ENCODE measurements at regions not wholly inside any gene's neighbourhood (a gene's known extent, or its start where the extent isn't known, plus 50 kb on each side); places are given as distances from the start of the nearest gene placed in this dataset.

Small RNA genes lying in the stretch of these regions (small RNA-seq; reads per million reads assigned to genes)
- gene AL451054.2 (0 reads per million in 3 experiments), gene BTF3P9 (0 reads per million in 3 experiments)

All from neural cell (in vitro differentiated cells).